Stimulated activated CD4-positive, alpha-beta T cell treated with anti-CD3 and anti-CD28 coated beads, Interleukin-15, amount 100 ng/mL, for 48 hours (primary cell): ENCODE measurements at regions not wholly inside any gene's neighbourhood (a gene's known extent, or its start where the extent isn't known, plus 50 kb on each side); places are given as distances from the start of the nearest gene placed in this dataset.

Experiments
- DNase-seq, 2 donors: peaks; one replicate each; pipeline ENCODE4 v3.0.0-alpha.2; 2020; ENCODE audit warnings: low read depth in 2 of 2

GRCh38 chr3:81980596-81981494, 219.4 kb upstream of the GBE1 start:
- DNase-seq: no peak

GRCh38 chr3:81974751-81975150, 213.3 kb upstream of the GBE1 start:
- no peak for DNase-seq

- DNase-seq: no peak
Observed at GRCh38 chr3:81968658-81969057, 207.2 kb upstream of the GBE1 start.

- no peak for DNase-seq
Observed at GRCh38 chr3:81967393-81967792, 205.9 kb upstream of the GBE1 start.

- no peak for DNase-seq
Observed at GRCh38 chr3:81965696-81966095, 204.3 kb upstream of the GBE1 start.

- no peak for DNase-seq
Observed at GRCh38 chr3:81962396-81962795, 201.0 kb upstream of the GBE1 start.

GRCh38 chr3:81958972-81959640, 197.7 kb upstream of the GBE1 start:
- no peak for DNase-seq

- no peak for DNase-seq
Observed at GRCh38 chr3:81955878-81956277, 194.4 kb upstream of the GBE1 start.

GRCh38 chr3:81953111-81953510, 191.7 kb upstream of the GBE1 start:
- DNase-seq: no peak

- no peak for DNase-seq
Observed at GRCh38 chr3:81952141-81952540, 190.7 kb upstream of the GBE1 start.

GRCh38 chr3:81951636-81952035, 190.2 kb upstream of the GBE1 start:
- DNase-seq: no peak

GRCh38 chr3:81951106-81951505, 189.7 kb upstream of the GBE1 start:
- no peak for DNase-seq

- DNase-seq: no peak
Observed at GRCh38 chr3:81947359-81947758, 185.9 kb upstream of the GBE1 start.

- DNase-seq: no peak
Observed at GRCh38 chr3:81938681-81939080, 177.2 kb upstream of the GBE1 start.

GRCh38 chr3:81936817-81937216, 175.4 kb upstream of the GBE1 start:
- DNase-seq: no peak

- DNase-seq: no peak
Observed at GRCh38 chr3:81932681-81933080, 171.2 kb upstream of the GBE1 start.

GRCh38 chr3:81931265-81932251, 170.1 kb upstream of the GBE1 start:
- DNase-seq: no peak

GRCh38 chr3:81929697-81930096, 168.3 kb upstream of the GBE1 start:
- no peak for DNase-seq

GRCh38 chr3:81927811-81928210, 166.4 kb upstream of the GBE1 start:
- DNase-seq: no peak

- no peak for DNase-seq
Observed at GRCh38 chr3:81925385-81925784, 163.9 kb upstream of the GBE1 start.

GRCh38 chr3:81923038-81923437, 161.6 kb upstream of the GBE1 start:
- no peak for DNase-seq

GRCh38 chr3:81922404-81922803, 161.0 kb upstream of the GBE1 start:
- no peak for DNase-seq
